HCT116 (cell line): ENCODE measurements at regions not wholly inside any gene's neighbourhood (a gene's known extent, or its start where the extent isn't known, plus 50 kb on each side); places are given as distances from the start of the nearest gene placed in this dataset.

ENCODE experiments used
- ATAC-seq: fragments of 200-7000 bp; cut with Tn5 transposase; 2 replicates; pipeline ENCODE4 v1.9.1; 2020; ENCODE audit warnings: mild to moderate bottlenecking, moderate library complexity
- BruUV-seq: library from RNA; stranded (reverse); fragments of 400-500 nt; replicated peaks from 2 replicates; lab custom pipeline; 2021; lab: Mats Ljungman, UMichigan
- CTCF ChIA-PET: fragments of 300-600 bp; sonication (Branson Sonifier 250); formaldehyde crosslinking; loops from one replicate; lab custom pipeline; 2021; ENCODE audit warnings: antibody characterized with exemption; lab: Charles Lee
- POLR2A ChIA-PET: fragments of 300-600, 350-600 bp; sonication (Branson Sonifier 250); formaldehyde crosslinking; loops from one replicate; lab custom pipeline; 2021; ENCODE audit warnings: antibody characterized with exemption; lab: Charles Lee
- RAD21 ChIA-PET, 2 experiments: fragments of 300-600 bp; sonication (Branson Sonifier 250); formaldehyde crosslinking; loops; one replicate each; lab custom pipeline; 2023; ENCODE audit warnings: low total read pairs in 2 of 2; ENCODE audit not compliant: uncharacterized antibody in 2 of 2, unreplicated experiment in 2 of 2, low non-redundant PET in 1 of 2; lab: Charles Lee
- DNase-seq: peaks from one replicate; pipeline ENCODE4 v3.0.0-alpha.2; 2010; ENCODE audit warnings: low read depth, low spot score
- H2AFZ ChIP-seq: fragments of 200-600 bp; shearing (Covaris generic), sonication (generic); 2 replicates; pipeline ENCODE4 v1.6.1; 2017; ENCODE audit warnings: low read depth, mixed run types, mixed read lengths, antibody characterized with exemption, low read length; ENCODE audit not compliant: poor library complexity, severe bottlenecking
- H3K27ac ChIP-seq: 2 replicates; pipeline ENCODE4 v1.5.1; 2012; ENCODE audit warnings: low read depth, low read length
- H3K27me3 ChIP-seq: fragments of 200-600 bp; sonication (generic); 2 replicates; pipeline ENCODE4 v1.6.1; 2016; ENCODE audit warnings: mixed run types, low read length, mixed read lengths; ENCODE audit not compliant: insufficient read depth
- H3K36me3 ChIP-seq, 2 experiments: fragments of 200-500 bp in 1 of 2; fragments of 200-600 bp in 1 of 2; sonication (Bioruptor generic) in 1 of 2; sonication (generic) in 1 of 2; 2 replicates each; pipeline versions ENCODE4 v1.5.1 to v1.6.1; 2014 to 2016; ENCODE audit warnings: low read length in 2 of 2, inconsistent platforms in 1 of 2, mixed read lengths in 1 of 2, mixed run types in 1 of 2; ENCODE audit not compliant: insufficient read depth in 2 of 2, control insufficient read depth in 1 of 2
- H3K4me1 ChIP-seq, 2 experiments: fragments of 200-600 bp in 1 of 2; sonication (generic) in 1 of 2; 2 replicates each; pipeline versions ENCODE4 v1.5.1 to v1.6.1; 2012 to 2017; ENCODE audit warnings: low read length in 2 of 2, inconsistent platforms in 1 of 2, mild to moderate bottlenecking in 1 of 2, mixed read lengths in 1 of 2, mixed run types in 1 of 2, moderate library complexity in 1 of 2; ENCODE audit not compliant: insufficient read depth in 2 of 2, control insufficient read depth in 1 of 2
- H3K4me2 ChIP-seq: fragments of 200-600 bp; sonication (generic); 2 replicates; pipeline ENCODE4 v1.6.1; 2017; ENCODE audit warnings: mixed run types, low read length, mixed read lengths
- H3K4me3 ChIP-seq, 2 experiments: fragments of 200-600 bp in 1 of 2; sonication (generic) in 1 of 2; replicated peaks in 1 of 2; 2 replicates each; pipeline ENCODE4 v1.5.1; 2011 to 2016; ENCODE audit warnings: low read length in 2 of 2, control low read depth in 1 of 2, low read depth in 1 of 2, mild to moderate bottlenecking in 1 of 2, mixed read lengths in 1 of 2, mixed run types in 1 of 2
- H3K79me2 ChIP-seq: fragments of 200-600 bp; sonication (generic); 2 replicates; pipeline ENCODE4 v1.6.1; 2017; ENCODE audit warnings: mild to moderate bottlenecking, mixed run types, low read length, moderate library complexity, mixed read lengths; ENCODE audit not compliant: insufficient read depth
- H3K9ac ChIP-seq: fragments of 200-600 bp; sonication (generic); 2 replicates; pipeline ENCODE4 v1.6.1; 2016; ENCODE audit warnings: low read length, mixed read lengths
- H3K9me2 ChIP-seq: fragments of 200-600 bp; sonication (generic), shearing (Covaris generic); 2 replicates; pipeline ENCODE4 v1.6.1; 2017; ENCODE audit warnings: mixed run types, mild to moderate bottlenecking, moderate library complexity; ENCODE audit not compliant: insufficient read depth
- H3K9me3 ChIP-seq, 2 experiments: fragments of 200-500 bp in 1 of 2; fragments of 200-600 bp in 1 of 2; sonication (Bioruptor generic) in 1 of 2; sonication (generic) in 1 of 2; 2 replicates each; pipeline ENCODE4 v1.6.1; 2014 to 2017; ENCODE audit warnings: low read length in 2 of 2, mixed read lengths in 2 of 2, inconsistent platforms in 1 of 2, low read depth in 1 of 2, mild to moderate bottlenecking in 1 of 2, mixed run types in 1 of 2, moderate library complexity in 1 of 2; ENCODE audit not compliant: control insufficient read depth in 1 of 2, insufficient read depth in 1 of 2
- H4K20me1 ChIP-seq: fragments of 200-600 bp; sonication (generic), shearing (Covaris generic); 2 replicates; pipeline ENCODE4 v1.6.1; 2017; ENCODE audit warnings: mixed run types, mild to moderate bottlenecking, moderate library complexity; ENCODE audit not compliant: insufficient read depth
- ATF3 ChIP-seq: IDR thresholded peaks from 2 replicates; pipeline ENCODE4 v1.6.1; 2012
- CBX3 ChIP-seq: IDR thresholded peaks from 2 replicates; pipeline ENCODE4 v1.6.1; 2012; ENCODE audit warnings: low read depth
- CEBPB ChIP-seq: IDR thresholded peaks from 2 replicates; pipeline ENCODE4 v1.6.1; 2012; ENCODE audit warnings: low read depth
- CTCF ChIP-seq, 3 experiments: fragments of 200-600 bp in 1 of 3; sonication (generic) in 1 of 3; IDR thresholded peaks in 2 of 3; conservative IDR thresholded peaks in 1 of 3; 2 replicates each; pipeline ENCODE4 v1.5.1; 2012 to 2017; ENCODE audit warnings: low read depth in 2 of 3, low read length in 2 of 3, antibody characterized with exemption in 1 of 3, borderline replicate concordance in 1 of 3, control low read depth in 1 of 3, mild to moderate bottlenecking in 1 of 3, mixed read lengths in 1 of 3, mixed run types in 1 of 3, moderate library complexity in 1 of 3; ENCODE audit not compliant: insufficient read depth in 1 of 3
- EGR1 ChIP-seq: IDR thresholded peaks from 2 replicates; pipeline ENCODE4 v1.6.1; 2012; ENCODE audit warnings: low read depth
- EZH2 ChIP-seq: fragments of 200-600 bp; sonication (generic); IDR thresholded peaks from 2 replicates; pipeline ENCODE4 v1.6.1; 2017; ENCODE audit warnings: antibody characterized with exemption, mixed run types
- FOSL1 ChIP-seq: IDR thresholded peaks from 2 replicates; pipeline ENCODE4 v1.6.1; 2012; ENCODE audit warnings: low read depth
- POLR2A ChIP-seq: IDR thresholded peaks from 2 replicates; pipeline ENCODE4 v1.7.0; 2011; ENCODE audit warnings: borderline replicate concordance; ENCODE audit not compliant: insufficient read depth, insufficient read length; ENCODE audit errors: extremely low read depth
- POLR2AphosphoS5 ChIP-seq: IDR thresholded peaks from 2 replicates; pipeline ENCODE4 v1.6.1; 2011; ENCODE audit warnings: mild to moderate bottlenecking, low read depth, low read length, moderate library complexity
- RAD21 ChIP-seq: IDR thresholded peaks from 2 replicates; pipeline ENCODE4 v1.6.1; 2012; ENCODE audit warnings: low read depth, mild to moderate bottlenecking
- SIN3A ChIP-seq: IDR thresholded peaks from 2 replicates; pipeline ENCODE4 v1.6.1; 2012; ENCODE audit warnings: low read depth
- SP1 ChIP-seq: IDR thresholded peaks from 2 replicates; pipeline ENCODE4 v1.6.1; 2012; ENCODE audit warnings: low read depth
- SRF ChIP-seq: IDR thresholded peaks from 2 replicates; pipeline ENCODE4 v1.6.1; 2012; ENCODE audit warnings: low read depth
- TCF7L2 ChIP-seq: IDR thresholded peaks from 2 replicates; pipeline ENCODE4 v1.7.0; 2011; ENCODE audit warnings: borderline replicate concordance, inconsistent platforms; ENCODE audit not compliant: insufficient read depth, insufficient read length; ENCODE audit errors: extremely low read depth
- ZBTB33 ChIP-seq: IDR thresholded peaks from 2 replicates; pipeline ENCODE4 v1.6.1; 2011; ENCODE audit warnings: mild to moderate bottlenecking, low read length, moderate library complexity; ENCODE audit not compliant: insufficient replicate concordance; ENCODE audit errors: extremely low read depth
- intact Hi-C: fragments of 100-400 bp; cut with micrococcal nuclease; formaldehyde crosslinking; loops from 2 replicates; pipeline ENCODE4 v1.10.0; 2022

- TF ChIP-seq SIN3A (no peak), POLR2AphosphoS5 (no peak), EGR1 (no peak), SRF (no peak), CBX3 (no peak), POLR2A (no peak), CEBPB (no peak), FOSL1 (no peak), RAD21 (no peak), ATF3 (no peak), TCF7L2 (no peak), ZBTB33 (no peak), CTCF (IDR thresholded peaks at IDR 0.05 in 2 of 3, conservative IDR thresholded peaks at IDR 0.05 in 1 of 3; ENCODE audit: borderline replicate concordance in 1 of 3, insufficient read depth in 1 of 3, low read depth in 2 of 3, low read length in 2 of 3) (no peak), SP1 (no peak), EZH2 (no peak)
- Histone ChIP-seq H3K27me3 (peaks cover 32% of the 10 kb centered on the region), H3K9me2 (no peaks in the 10 kb centered on the region), H3K36me3 (no peaks in the 10 kb centered on the region), H3K27ac (no peak overlapping the region), H2AFZ (no peak overlapping the region), H3K79me2 (no peaks in the 10 kb centered on the region), H4K20me1 (no peaks in the 10 kb centered on the region), H3K9me3 (no peaks in the 10 kb centered on the region), H3K4me2 (no peak overlapping the region), H3K4me1 (no peaks in the 10 kb centered on the region), H3K9ac (no peak overlapping the region), H3K4me3 (no peak overlapping the region)
- ChIA-PET CTCF (no interaction called here), POLR2A (no interaction called here), RAD21 (no interaction called here)
- ATAC-seq: no peak
- intact Hi-C loops: no loop called here
- no TSS peak for BruUV-seq
- no peak for DNase-seq
These were observed 422.7 kb upstream of the PAPPA start for GRCh38 chr9:115730845-115731244.
